GM10266 (cell line): ENCODE measurements at regions not wholly inside any gene's neighbourhood (a gene's known extent, or its start where the extent isn't known, plus 50 kb on each side); places are given as distances from the start of the nearest gene placed in this dataset.

Experiments used
- DNase-seq: peaks from one replicate; pipeline ENCODE4 v3.0.0; 2012; ENCODE audit errors: extremely low spot score
- TF ChIP-seq, protein P1 (sequence below): IDR thresholded peaks from 2 replicates; pipeline ENCODE4 v1.5.1; 2012; ENCODE audit warnings: mild to moderate bottlenecking, low read depth; ENCODE audit not compliant: control insufficient read depth, insufficient read depth; ENCODE audit errors: missing control alignments

DNA sequence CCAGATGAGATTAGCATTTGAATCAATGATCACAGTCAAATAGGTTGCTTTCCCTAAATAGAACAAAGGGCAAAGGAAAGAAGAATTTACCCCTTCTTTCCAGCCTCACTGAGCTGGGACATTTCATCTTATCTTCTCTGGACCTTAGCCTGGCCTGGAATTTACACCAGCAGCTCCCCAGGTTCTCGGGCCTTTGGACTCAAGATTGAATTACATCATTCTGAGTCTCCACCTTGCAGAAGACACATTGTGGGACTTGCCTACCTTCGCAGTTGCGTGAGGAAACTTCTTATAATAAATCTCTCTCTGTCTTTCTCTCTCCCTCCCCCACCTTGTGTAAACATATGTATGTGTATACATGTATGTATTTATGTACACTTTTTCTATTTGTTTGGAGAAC is 732.4 kb downstream of the IPMK start:
- no peak for DNase-seq
- TF ChIP-seq, protein P1, sequence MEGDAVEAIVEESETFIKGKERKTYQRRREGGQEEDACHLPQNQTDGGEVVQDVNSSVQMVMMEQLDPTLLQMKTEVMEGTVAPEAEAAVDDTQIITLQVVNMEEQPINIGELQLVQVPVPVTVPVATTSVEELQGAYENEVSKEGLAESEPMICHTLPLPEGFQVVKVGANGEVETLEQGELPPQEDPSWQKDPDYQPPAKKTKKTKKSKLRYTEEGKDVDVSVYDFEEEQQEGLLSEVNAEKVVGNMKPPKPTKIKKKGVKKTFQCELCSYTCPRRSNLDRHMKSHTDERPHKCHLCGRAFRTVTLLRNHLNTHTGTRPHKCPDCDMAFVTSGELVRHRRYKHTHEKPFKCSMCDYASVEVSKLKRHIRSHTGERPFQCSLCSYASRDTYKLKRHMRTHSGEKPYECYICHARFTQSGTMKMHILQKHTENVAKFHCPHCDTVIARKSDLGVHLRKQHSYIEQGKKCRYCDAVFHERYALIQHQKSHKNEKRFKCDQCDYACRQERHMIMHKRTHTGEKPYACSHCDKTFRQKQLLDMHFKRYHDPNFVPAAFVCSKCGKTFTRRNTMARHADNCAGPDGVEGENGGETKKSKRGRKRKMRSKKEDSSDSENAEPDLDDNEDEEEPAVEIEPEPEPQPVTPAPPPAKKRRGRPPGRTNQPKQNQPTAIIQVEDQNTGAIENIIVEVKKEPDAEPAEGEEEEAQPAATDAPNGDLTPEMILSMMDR, result no peak

DNA sequence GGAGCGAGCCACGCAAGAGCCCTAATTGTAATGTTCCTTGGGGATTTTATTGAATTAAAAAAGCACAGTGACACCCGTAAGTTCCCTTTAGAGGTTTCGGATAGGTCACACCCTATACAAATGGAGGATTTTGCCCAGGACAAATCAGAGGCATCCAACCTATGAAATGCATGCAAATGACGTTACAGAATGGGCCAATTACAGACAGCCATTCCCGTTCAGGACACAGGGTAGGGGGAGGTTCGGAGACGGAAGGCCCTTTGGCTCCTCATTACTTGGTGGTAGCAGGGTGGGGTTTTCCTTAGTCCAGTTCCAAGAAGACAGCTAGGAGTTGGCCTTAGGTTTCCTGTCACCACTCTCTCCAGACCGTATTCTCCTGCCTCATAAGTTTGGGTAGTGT is 754.1 kb downstream of the IPMK start:
- TF ChIP-seq, protein P1, result no peak
- no peak for DNase-seq

DNA sequence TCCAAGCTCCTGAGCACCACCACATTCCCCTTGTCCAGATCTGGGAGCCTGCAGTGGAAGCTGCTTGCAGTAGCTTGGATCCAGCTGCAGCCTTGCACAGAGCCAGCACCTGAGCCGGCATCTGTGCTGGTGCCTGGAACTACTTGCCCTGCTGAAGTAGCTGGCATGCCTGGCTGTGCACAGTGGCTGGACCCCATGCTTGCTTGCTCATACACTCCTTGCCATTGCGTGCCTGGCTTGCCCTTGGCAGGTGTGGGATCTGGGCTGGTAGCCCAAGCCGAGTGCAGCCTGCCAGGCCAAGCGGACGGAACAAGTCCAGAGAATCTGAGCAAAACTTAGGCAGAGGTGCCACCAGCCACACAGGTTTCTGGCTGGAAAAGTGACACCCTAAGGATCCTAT is 759.9 kb downstream of the IPMK start:
- DNase-seq, result no peak

DNA sequence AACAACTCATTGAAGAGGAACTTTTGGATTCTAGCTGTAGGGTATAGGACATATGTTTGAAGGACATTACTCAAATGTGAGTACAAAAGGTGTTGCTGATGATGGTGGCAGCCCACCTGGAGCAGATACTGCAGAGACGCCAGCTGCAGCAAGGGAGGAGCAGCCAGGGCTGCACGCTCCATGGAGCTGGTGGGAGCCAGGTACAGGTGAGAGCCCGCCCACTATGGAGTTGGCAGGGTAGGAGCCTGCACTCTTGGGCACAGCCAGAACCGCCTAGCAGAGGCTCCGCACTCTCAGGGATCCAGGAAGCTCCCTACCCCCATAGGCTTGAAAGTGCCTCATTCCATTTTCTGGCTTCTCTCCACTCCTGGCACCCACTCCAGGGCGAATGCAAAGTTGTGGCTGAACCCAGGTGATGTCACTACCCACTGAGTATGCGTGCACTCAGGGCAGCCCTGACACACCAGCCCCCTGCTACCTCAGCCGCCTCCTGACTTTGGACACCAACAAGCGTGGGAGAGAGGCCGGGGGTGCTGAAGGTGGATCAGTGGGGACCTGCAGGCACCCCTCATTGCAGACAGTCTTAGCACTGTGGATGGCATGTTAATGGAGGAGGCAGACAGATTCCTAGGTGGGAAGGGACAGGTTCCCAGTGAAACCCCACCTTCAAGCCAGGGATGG is 761.1 kb downstream of the IPMK start:
- DNase-seq, result no peak
- TF ChIP-seq, protein P1, result no peak

More for the DNA sequence above, 759.9 kb downstream of the IPMK start:
- TF ChIP-seq, protein P1, result no peak

DNA sequence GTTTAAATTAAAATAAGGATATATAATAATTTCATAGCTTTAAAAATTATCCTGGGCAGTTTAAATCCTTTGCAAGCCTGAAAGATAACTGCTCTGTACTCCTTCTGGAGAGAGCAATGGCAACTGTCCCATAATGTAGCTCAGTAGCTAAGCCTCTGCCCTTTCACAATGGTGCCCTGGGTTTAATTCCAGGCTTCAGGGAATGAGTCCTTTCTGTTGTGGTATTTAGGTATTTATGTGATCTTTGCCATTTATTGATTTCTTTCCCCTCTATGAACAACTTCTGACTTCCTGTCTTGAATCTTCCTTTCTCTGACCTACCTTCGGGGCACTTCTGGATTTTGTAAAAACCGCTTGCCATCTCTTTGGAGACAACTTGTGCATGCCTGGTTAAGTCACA is 773.2 kb downstream of the IPMK start:
- TF ChIP-seq, protein P1, result no peak
- no peak for DNase-seq

DNA sequence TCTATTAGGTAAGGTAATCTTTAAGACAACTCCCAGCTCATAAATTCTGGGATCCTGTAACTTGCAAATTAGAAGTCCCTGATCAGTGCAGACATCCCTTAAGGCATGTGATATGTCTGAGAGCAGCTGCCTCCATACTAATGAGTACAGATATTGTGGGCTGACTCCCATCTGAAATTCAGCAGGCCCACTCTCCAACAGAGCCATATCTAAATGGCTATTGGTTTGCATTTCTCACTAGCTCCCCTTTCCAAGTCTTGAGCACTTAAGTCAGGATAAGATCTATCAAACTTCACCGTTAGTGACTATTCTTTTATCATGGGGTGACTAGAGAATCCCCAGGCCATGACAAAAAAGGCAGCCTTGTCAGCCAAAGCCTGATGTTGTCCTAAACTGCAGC is 785.4 kb downstream of the IPMK start:
- TF ChIP-seq, protein P1, result no peak
- DNase-seq, result no peak

DNA sequence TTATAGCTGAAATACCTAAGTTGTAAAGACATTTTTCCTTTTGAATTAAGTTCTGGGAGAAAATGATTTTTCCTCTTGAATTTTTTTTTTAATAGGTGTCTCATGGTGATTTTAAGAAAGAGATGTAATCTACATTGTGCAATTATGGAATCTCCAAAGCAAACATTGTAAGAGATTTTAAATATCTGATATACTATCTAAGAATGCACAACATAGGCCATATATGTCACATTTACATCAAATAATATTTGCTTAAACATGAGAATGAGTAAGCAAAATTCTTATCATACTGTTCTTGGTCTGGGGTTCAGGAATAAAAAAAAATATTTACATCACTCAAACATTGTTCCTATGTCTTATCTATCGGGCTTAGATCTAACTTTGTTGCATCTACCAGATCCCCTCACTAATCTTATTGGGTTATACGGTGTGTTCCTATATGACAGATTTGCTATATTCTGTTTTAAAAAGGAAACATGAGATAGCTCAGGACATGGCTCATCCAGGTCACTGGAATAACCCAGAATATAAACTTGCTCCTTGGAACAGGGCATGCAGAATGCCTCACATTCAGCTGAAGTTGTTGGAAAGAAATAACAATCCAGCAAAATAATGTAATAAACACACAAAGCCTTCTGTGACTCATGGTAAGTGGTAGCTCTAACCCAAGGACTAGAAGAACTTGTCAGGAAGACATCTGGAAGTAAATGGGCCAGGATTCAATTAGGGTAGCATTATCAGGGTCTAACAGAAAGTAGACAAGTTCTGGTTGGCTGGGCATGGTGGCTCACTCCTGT is 794.7 kb downstream of the IPMK start:
- TF ChIP-seq, protein P1, result no peak
- no peak for DNase-seq
